H1 (cell line): ENCODE measurements at regions not wholly inside any gene's neighbourhood (a gene's known extent, or its start where the extent isn't known, plus 50 kb on each side); places are given as distances from the start of the nearest gene placed in this dataset.

Source experiments
- CTCF ChIA-PET: fragments of 300-600 bp; sonication (Branson Sonifier 250); formaldehyde crosslinking; loops from one replicate; lab custom pipeline; 2021; ENCODE audit not compliant: partially characterized antibody; lab: Charles Lee
- POLR2A ChIA-PET: fragments of 300-600 bp; sonication (Branson Sonifier 250); formaldehyde crosslinking; loops from one replicate; lab custom pipeline; 2021; ENCODE audit warnings: inconsistent platforms; ENCODE audit not compliant: partially characterized antibody; lab: Charles Lee
- DNase-seq, 2 experiments: peaks; one replicate each; pipeline versions ENCODE4 v3.0.0 to v3.0.0-alpha.2; 2010 to 2022; ENCODE audit warnings: low spot score in 2 of 2, low read depth in 1 of 2, mixed read lengths in 1 of 2
- FAIRE-seq: peaks from 2 replicates; lab custom pipeline; 2011; peaks lifted over from hg19 to GRCh38; lab: Jason Lieb, UNC
- H2AFZ ChIP-seq: 2 replicates; pipeline ENCODE4 v1.8.1; 2012; ENCODE audit warnings: low read length, inconsistent platforms
- H2AK5ac ChIP-seq: 2 replicates; pipeline ENCODE4 v1.6.1; 2013; ENCODE audit warnings: low read depth, low read length
- H2BK120ac ChIP-seq: replicated peaks from 2 replicates; pipeline ENCODE3; 2013; ENCODE audit warnings: low read depth, low read length, inconsistent platforms
- H2BK12ac ChIP-seq: 2 replicates; pipeline ENCODE4 v1.6.1; 2013; ENCODE audit warnings: low read depth, low read length
- H2BK15ac ChIP-seq: 2 replicates; pipeline ENCODE4 v1.6.1; 2013; ENCODE audit warnings: low read length
- H2BK20ac ChIP-seq: 2 replicates; pipeline ENCODE4 v1.6.1; 2013; ENCODE audit warnings: low read length
- H2BK5ac ChIP-seq: 2 replicates; pipeline ENCODE4 v1.6.1; 2013; ENCODE audit warnings: low read depth, low read length
- H3K14ac ChIP-seq: 2 replicates; pipeline ENCODE4 v1.6.1; 2013; ENCODE audit warnings: inconsistent platforms; ENCODE audit not compliant: insufficient read length
- H3K18ac ChIP-seq: 2 replicates; pipeline ENCODE4 v1.6.1; 2013; ENCODE audit warnings: low read length; ENCODE audit errors: extremely low read depth
- H3K23ac ChIP-seq: 2 replicates; pipeline ENCODE4 v1.6.1; 2013; ENCODE audit warnings: inconsistent platforms; ENCODE audit not compliant: insufficient read length
- H3K23me2 ChIP-seq: 2 replicates; pipeline ENCODE4 v1.6.1; 2013; ENCODE audit warnings: low read depth, low read length
- H3K27ac ChIP-seq: 2 replicates; pipeline ENCODE4 v1.6.1; 2011; ENCODE audit warnings: low read depth, low read length, inconsistent platforms
- H3K27me3 ChIP-seq, 4 experiments: replicated peaks in 1 of 4; 1 replicate in 1 of 4; 2 replicates in 3 of 4; pipeline versions ENCODE4 v1.6.1 to v1.8.1; 2011 to 2013; ENCODE audit warnings: low read length in 3 of 4, mild to moderate bottlenecking in 3 of 4, inconsistent platforms in 2 of 4, mixed read lengths in 2 of 4, moderate library complexity in 1 of 4; ENCODE audit not compliant: control insufficient read depth in 3 of 4, insufficient read depth in 3 of 4; ENCODE audit errors: extremely low read depth in 1 of 4
- H3K36me3 ChIP-seq, 4 experiments: 2 replicates each; pipeline versions ENCODE4 v1.6.1 to v1.8.1; 2011 to 2013; ENCODE audit warnings: mild to moderate bottlenecking in 4 of 4, low read length in 3 of 4, moderate library complexity in 2 of 4, control low read depth in 1 of 4, inconsistent platforms in 1 of 4; ENCODE audit not compliant: insufficient read depth in 4 of 4, control insufficient read depth in 2 of 4
- H3K4ac ChIP-seq: replicated peaks from 2 replicates; pipeline ENCODE3; 2013; ENCODE audit warnings: low read length, low read depth, mixed read lengths, inconsistent platforms; ENCODE audit not compliant: insufficient read length
- H3K4me1 ChIP-seq, 4 experiments: replicated peaks in 1 of 4; 1 replicate in 1 of 4; 2 replicates in 3 of 4; pipeline versions ENCODE4 v1.6.1 to v1.8.1; 2011 to 2013; ENCODE audit warnings: low read length in 3 of 4, inconsistent platforms in 2 of 4, mixed read lengths in 1 of 4; ENCODE audit not compliant: insufficient read depth in 4 of 4, control insufficient read depth in 3 of 4
- H3K4me2 ChIP-seq, 2 experiments: 2 replicates each; pipeline versions ENCODE4 v1.6.1 to v1.8.1; 2011 to 2013; ENCODE audit warnings: low read depth in 2 of 2, low read length in 2 of 2, control low read depth in 1 of 2, inconsistent platforms in 1 of 2, mild to moderate bottlenecking in 1 of 2; ENCODE audit not compliant: insufficient read depth in 1 of 2
- H3K4me3 ChIP-seq, 4 experiments: fragments of 200-600, 300-600 bp in 1 of 4; sonication (generic), shearing (Covaris generic), sonication (Bioruptor Twin) in 1 of 4; 2 replicates each; pipeline versions ENCODE4 v1.5.1 to v1.8.1; 2011 to 2016; ENCODE audit warnings: low read length in 4 of 4, low read depth in 3 of 4, control low read depth in 2 of 4, inconsistent platforms in 2 of 4, mild to moderate bottlenecking in 2 of 4, mixed read lengths in 1 of 4, moderate library complexity in 1 of 4; ENCODE audit not compliant: insufficient read depth in 2 of 4; ENCODE audit errors: extremely low read depth in 1 of 4
- H3K56ac ChIP-seq: replicated peaks from 2 replicates; pipeline ENCODE3; 2013; ENCODE audit warnings: low read depth, mild to moderate bottlenecking, mixed read lengths, low read length, inconsistent platforms; ENCODE audit not compliant: insufficient read length
- H3K79me1 ChIP-seq: 2 replicates; pipeline ENCODE4 v1.6.1; 2013; ENCODE audit warnings: low read depth, low read length, control low read depth
- H3K79me2 ChIP-seq, 2 experiments: 2 replicates each; pipeline versions ENCODE4 v1.6.1 to v1.8.1; 2012 to 2013; ENCODE audit warnings: low read length in 2 of 2, mild to moderate bottlenecking in 2 of 2, inconsistent platforms in 1 of 2; ENCODE audit not compliant: insufficient read depth in 2 of 2, control insufficient read depth in 1 of 2
- H3K9ac ChIP-seq, 4 experiments: replicated peaks in 1 of 4; 1 replicate in 1 of 4; 2 replicates in 3 of 4; pipeline versions ENCODE4 v1.6.1 to v1.8.1; 2011 to 2013; ENCODE audit warnings: low read depth in 3 of 4, low read length in 3 of 4, control low read depth in 2 of 4, mild to moderate bottlenecking in 2 of 4, moderate library complexity in 2 of 4, inconsistent platforms in 1 of 4; ENCODE audit errors: extremely low read depth in 1 of 4
- H3K9me3 ChIP-seq, 2 experiments: 2 replicates each; pipeline versions ENCODE4 v1.6.1 to v1.8.1; 2012 to 2013; ENCODE audit warnings: mild to moderate bottlenecking in 2 of 2, moderate library complexity in 2 of 2, control low read depth in 1 of 2, inconsistent platforms in 1 of 2, low read depth in 1 of 2, low read length in 1 of 2, mixed read lengths in 1 of 2; ENCODE audit not compliant: insufficient read depth in 2 of 2
- H4K20me1 ChIP-seq, 2 experiments: replicated peaks in 1 of 2; 2 replicates each; pipeline versions ENCODE3 to v1.8.1; 2011 to 2013; ENCODE audit warnings: inconsistent platforms in 2 of 2, low read length in 2 of 2, mild to moderate bottlenecking in 1 of 2; ENCODE audit not compliant: insufficient read depth in 2 of 2, control insufficient read depth in 1 of 2
- H4K5ac ChIP-seq: 2 replicates; pipeline ENCODE4 v1.6.1; 2013; ENCODE audit warnings: low read length, low read depth, mixed read lengths, inconsistent platforms; ENCODE audit not compliant: insufficient read length
- H4K8ac ChIP-seq: 2 replicates; pipeline ENCODE4 v1.8.0; 2013; ENCODE audit warnings: mild to moderate bottlenecking, moderate library complexity, low read length, inconsistent platforms; ENCODE audit not compliant: insufficient read depth; ENCODE audit errors: extremely low read depth
- H4K91ac ChIP-seq: replicated peaks from 2 replicates; pipeline ENCODE3; 2013; ENCODE audit warnings: low read length, mixed read lengths, inconsistent platforms; ENCODE audit not compliant: insufficient read length
- ATF2 ChIP-seq: IDR thresholded peaks from 2 replicates; pipeline ENCODE4 v1.6.1; 2012; ENCODE audit warnings: low read length, inconsistent platforms
- ATF3 ChIP-seq: IDR thresholded peaks from 2 replicates; pipeline ENCODE4 v1.6.1; 2011; ENCODE audit warnings: low read depth, mild to moderate bottlenecking, low read length; ENCODE audit not compliant: insufficient read depth
- CHD1 ChIP-seq: IDR thresholded peaks from 2 replicates; pipeline ENCODE4 v1.6.1; 2012; ENCODE audit warnings: low read depth, low read length, improper control_type of control experiment
- E2F6 ChIP-seq: IDR thresholded peaks from 2 replicates; pipeline ENCODE4 v1.6.1; 2012; ENCODE audit warnings: inconsistent platforms
- EGR1 ChIP-seq: IDR thresholded peaks from 2 replicates; pipeline ENCODE4 v1.6.1; 2011; ENCODE audit warnings: low read depth, low read length, borderline replicate concordance
- GTF2F1 ChIP-seq: IDR thresholded peaks from 2 replicates; pipeline ENCODE4 v1.6.1; 2012; ENCODE audit warnings: low read depth, low read length, improper control_type of control experiment, borderline replicate concordance
- JUN ChIP-seq: IDR thresholded peaks from 2 replicates; pipeline ENCODE4 v1.6.1; 2011; ENCODE audit warnings: low read depth, mild to moderate bottlenecking, improper control_type of control experiment, low read length
- POLR2A ChIP-seq, 2 experiments: IDR thresholded peaks; 1 replicate in 1 of 2; 2 replicates in 1 of 2; pipeline ENCODE4 v1.6.1; 2011; ENCODE audit warnings: low read depth in 2 of 2, low read length in 2 of 2, mild to moderate bottlenecking in 2 of 2; ENCODE audit errors: control extremely low read depth in 1 of 2
- RNF2 ChIP-seq: fragments of 200-900, 300-1000 bp; sonication (generic); IDR thresholded peaks from 2 replicates; pipeline ENCODE4 v1.7.1; 2016; ENCODE audit warnings: borderline replicate concordance, low read depth, mild to moderate bottlenecking, antibody characterized with exemption, low read length; ENCODE audit not compliant: poor library complexity, severe bottlenecking; ENCODE audit errors: missing control alignments
- SAP30 ChIP-seq: fragments of 300-600 bp; sonication (generic); IDR thresholded peaks from 2 replicates; pipeline ENCODE4 v1.7.1; 2012; ENCODE audit warnings: low read length, moderate library complexity, mild to moderate bottlenecking, inconsistent platforms; ENCODE audit not compliant: insufficient read depth, insufficient replicate concordance
- YY1 ChIP-seq: IDR thresholded peaks from 2 replicates; pipeline ENCODE4 v1.6.1; 2011; ENCODE audit warnings: low read depth, mild to moderate bottlenecking, low read length
- ZNF274 ChIP-seq: IDR thresholded peaks from 2 replicates; pipeline ENCODE4 v1.7.0; 2012; ENCODE audit warnings: low read length, borderline replicate concordance; ENCODE audit errors: extremely low read depth
- WGBS, 2 experiments: shearing (Covaris generic) in 1 of 2; methylation state at CpG; one replicate each; pipeline versions ENCODE4 v1.1.6 to v1.1.7; 2013 to 2015; ENCODE audit warnings: low lambda C conversion rate in 2 of 2, mixed read lengths in 2 of 2, inconsistent platforms in 1 of 2, low coverage in 1 of 2, missing lambda C conversion rate in 1 of 2; ENCODE audit not compliant: insufficient replicate concordance in 2 of 2, insufficient coverage in 1 of 2, insufficient read length in 1 of 2; ENCODE audit errors: extremely low coverage in 1 of 2, missing lambda C conversion rate in 1 of 2; 5-methylcytosine and 5-hydroxymethylcytosine counted together

GRCh38 chrX:42627891-42628290 is 150.1 kb downstream of the PPP1R2C start:
- Histone ChIP-seq H4K8ac (no peak overlapping the region), H3K14ac (no peak overlapping the region), H3K4me2 (no peak overlapping the region), H4K91ac (no peak overlapping the region), H3K18ac (no peak overlapping the region), H3K27me3 (no peaks in the 10 kb centered on the region), H3K9me3 (no peaks in the 10 kb centered on the region), H2BK120ac (no peak overlapping the region), H3K27ac (no peak overlapping the region), H2AK5ac (no peak overlapping the region), H2BK15ac (no peak overlapping the region), H3K79me2 (no peaks in the 10 kb centered on the region), H4K5ac (no peak overlapping the region), H4K20me1 (no peaks in the 10 kb centered on the region), H3K79me1 (no peaks in the 10 kb centered on the region), H3K4ac (no peak overlapping the region), H3K23me2 (no peaks in the 10 kb centered on the region), H2BK20ac (no peak overlapping the region), H3K23ac (no peak overlapping the region), H3K9ac (no peak overlapping the region), H2BK12ac (no peak overlapping the region), H2AFZ (no peak overlapping the region), H3K36me3 (no peaks in the 10 kb centered on the region), H3K4me1 (no peaks in the 10 kb centered on the region), H2BK5ac (no peak overlapping the region), H3K4me3 (no peak overlapping the region), H3K56ac (no peak overlapping the region)
- FAIRE-seq (no peak), DNase-seq (no peak)
- CTCF ChIA-PET: no interaction called here
- 96% methylated on average over 3 of the region's 3 CpGs; no CpG with 5 or more reads in 1 of the 2 experiments for WGBS, 2 experiments
- POLR2A ChIA-PET: no interaction called here
- TF ChIP-seq E2F6: no peak
- TF ChIP-seq CHD1: no peak
- no peak for TF ChIP-seq ZNF274
- no peak for TF ChIP-seq POLR2A (IDR thresholded peaks at IDR 0.05; ENCODE audit: control extremely low read depth in 1 of 2, low read depth in 2 of 2, low read length in 2 of 2)
- no peak for TF ChIP-seq JUN
- TF ChIP-seq ATF3: no peak
- TF ChIP-seq GTF2F1: no peak
- no peak for TF ChIP-seq EGR1
- TF ChIP-seq RNF2: no peak
- no peak for TF ChIP-seq SAP30
- TF ChIP-seq YY1: no peak
- TF ChIP-seq ATF2: no peak
